PC-9 (cell line): ENCODE measurements at regions not wholly inside any gene's neighbourhood (a gene's known extent, or its start where the extent isn't known, plus 50 kb on each side); places are given as distances from the start of the nearest gene placed in this dataset.

Source experiments
- BruUV-seq: library from RNA; stranded (reverse); fragments of 400-500 nt; replicated peaks from 2 replicates; lab custom pipeline; 2021; lab: Mats Ljungman, UMichigan
- CTCF ChIA-PET: fragments of 300-600 bp; sonication (Branson Sonifier 250); formaldehyde crosslinking; loops from one replicate; lab custom pipeline; 2022; ENCODE audit warnings: antibody characterized with exemption; lab: Charles Lee
- POLR2A ChIA-PET: fragments of 300-600 bp; sonication (Branson Sonifier 250); formaldehyde crosslinking; loops from one replicate; lab custom pipeline; 2022; ENCODE audit warnings: antibody characterized with exemption; ENCODE audit not compliant: unreplicated experiment; lab: Charles Lee
- DNase-seq, 2 experiments: peaks; one replicate each; pipeline versions ENCODE4 v3.0.0 to v3.0.0-alpha.2; 2015 to 2022; ENCODE audit warnings: mixed read lengths in 1 of 2
- H2AFZ ChIP-seq: fragments of 200-600 bp; sonication (generic); 2 replicates; pipeline ENCODE4 v1.8.1; 2017; ENCODE audit warnings: antibody characterized with exemption
- H3F3A ChIP-seq: fragments of 200-600 bp; sonication (generic); 2 replicates; pipeline ENCODE4 v1.8.1; 2017; ENCODE audit warnings: antibody characterized with exemption, mild to moderate bottlenecking, low read depth; ENCODE audit not compliant: insufficient read depth
- H3K27ac ChIP-seq: fragments of 200-600 bp; sonication (generic); 2 replicates; pipeline ENCODE4 v1.6.1; 2016; ENCODE audit warnings: mixed run types
- H3K27me3 ChIP-seq: fragments of 200-600 bp; sonication (generic); 2 replicates; pipeline ENCODE4 v1.6.1; 2016; ENCODE audit warnings: low read depth, mixed run types; ENCODE audit not compliant: insufficient read depth
- H3K36me3 ChIP-seq: fragments of 200-600 bp; sonication (generic); 2 replicates; pipeline ENCODE4 v1.6.1; 2016; ENCODE audit warnings: low read depth, mixed run types
- H3K4me1 ChIP-seq: fragments of 200-600 bp; sonication (generic); replicated peaks from 2 replicates; pipeline ENCODE4 v1.6.1; 2016; ENCODE audit warnings: mixed run types; ENCODE audit not compliant: insufficient read depth
- H3K4me2 ChIP-seq: fragments of 200-600 bp; sonication (generic); 2 replicates; pipeline ENCODE4 v1.6.1; 2017; ENCODE audit warnings: mixed run types
- H3K4me3 ChIP-seq: fragments of 200-600 bp; sonication (generic); 2 replicates; pipeline ENCODE4 v1.6.1; 2016; ENCODE audit warnings: mixed run types
- H3K79me2 ChIP-seq: fragments of 200-600 bp; sonication (generic); 2 replicates; pipeline ENCODE4 v1.6.1; 2017; ENCODE audit warnings: low read depth, mixed run types
- H3K9me2 ChIP-seq: fragments of 200-600 bp; sonication (generic); 2 replicates; pipeline ENCODE4 v1.8.1; 2017; ENCODE audit warnings: mild to moderate bottlenecking; ENCODE audit not compliant: insufficient read depth
- H3K9me3 ChIP-seq: fragments of 200-600 bp; sonication (generic); 2 replicates; pipeline ENCODE4 v1.8.1; 2016; ENCODE audit warnings: low read depth; ENCODE audit not compliant: insufficient read depth
- H4K20me1 ChIP-seq: fragments of 200-600 bp; sonication (generic); 2 replicates; pipeline ENCODE4 v1.8.1; 2017; ENCODE audit not compliant: insufficient read depth
- EZH2 ChIP-seq: fragments of 200-600 bp; sonication (generic); IDR thresholded peaks from 2 replicates; pipeline ENCODE4 v1.8.0; 2017; ENCODE audit warnings: antibody characterized with exemption, low read depth
- intact Hi-C: fragments of 100-400 bp; cut with micrococcal nuclease; formaldehyde crosslinking; loops from one replicate; pipeline ENCODE4 v1.10.0; 2022; ENCODE audit not compliant: unreplicated experiment
- TF ChIP-seq, protein P1 (sequence below): fragments of 200-600 bp; sonication (generic); conservative IDR thresholded peaks from 2 replicates; pipeline ENCODE4 v1.6.1; 2017; ENCODE audit warnings: mixed run types, antibody characterized with exemption, mild to moderate bottlenecking, moderate library complexity

DNA sequence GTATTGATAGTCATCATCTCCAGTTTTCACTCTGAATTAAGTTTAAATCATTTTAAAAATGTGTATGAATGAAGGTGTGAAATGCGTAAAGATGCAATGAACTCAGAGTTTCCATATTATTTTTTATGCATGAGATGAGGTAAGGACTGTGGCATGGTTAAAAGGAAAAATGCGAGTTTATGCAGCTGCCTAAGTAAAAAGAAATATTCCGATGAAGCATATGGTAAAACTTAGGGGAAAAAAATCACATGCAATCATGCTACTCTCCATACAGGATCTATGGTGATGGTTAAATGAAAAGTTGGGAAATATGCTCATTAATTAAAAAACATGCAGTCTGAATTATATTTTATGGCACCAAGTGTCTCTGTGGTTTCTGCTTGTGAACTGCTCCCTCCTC is 77.5 kb upstream of the SP8 start:
- CTCF ChIA-PET: interaction anchor here (0.7 kb wide), 1 partner anchor 1948 kb away, joined by 6 read pairs; no protein-coding TSS in a partner anchor
- H4K20me1 ChIP-seq: no peaks in the 10 kb centered on the region

DNA sequence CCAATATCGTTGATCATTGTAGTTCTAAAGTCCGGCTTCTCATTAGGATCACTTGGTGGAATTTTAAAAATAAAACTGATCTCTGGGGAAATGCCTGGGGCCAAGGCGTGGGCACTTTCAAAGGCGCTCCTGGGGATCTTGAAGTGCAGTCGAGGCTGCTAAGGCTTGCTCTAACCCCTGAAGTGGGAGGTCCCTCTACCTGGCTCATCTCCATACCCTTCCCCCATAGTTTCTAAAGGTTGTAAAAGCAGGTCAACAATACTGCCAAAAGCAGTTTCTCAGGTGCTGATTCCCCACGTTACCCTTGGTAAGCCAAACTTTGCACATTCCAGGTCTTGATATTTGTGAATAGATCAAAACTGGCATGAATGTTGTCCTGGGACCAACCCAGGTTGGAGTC is 79.0 kb upstream of the SP8 start:
- H3K36me3 ChIP-seq: no peaks in the 10 kb centered on the region
- BruUV-seq: no TSS peak
- no peaks in the 10 kb centered on the region for H3K4me1 ChIP-seq
- H3K27me3 ChIP-seq: no peaks in the 10 kb centered on the region
- H3F3A ChIP-seq: no peaks in the 10 kb centered on the region
- intact Hi-C loops: no loop called here
- no peaks in the 10 kb centered on the region for H3K9me2 ChIP-seq
- H3K27ac ChIP-seq: no peak overlapping the region
- no peaks in the 10 kb centered on the region for H3K9me3 ChIP-seq
- H4K20me1 ChIP-seq: no peaks in the 10 kb centered on the region
- H3K4me3 ChIP-seq: no peak overlapping the region
- no peak overlapping the region for H3K4me2 ChIP-seq
- ChIA-PET CTCF (no interaction called here), POLR2A (no interaction called here)
- DNase-seq: peak in 1 of 2 experiments; percentile 26
- no peak overlapping the region for H2AFZ ChIP-seq
- H3K79me2 ChIP-seq: no peaks in the 10 kb centered on the region
- TF ChIP-seq EZH2: no peak

More for the DNA sequence above, 77.5 kb upstream of the SP8 start:
- no peaks in the 10 kb centered on the region for H3K79me2 ChIP-seq
- no peak overlapping the region for H3K4me3 ChIP-seq
- H3K4me1 ChIP-seq: no peaks in the 10 kb centered on the region
- no peak overlapping the region for H3K4me2 ChIP-seq
- no peak overlapping the region for H2AFZ ChIP-seq
- no peaks in the 10 kb centered on the region for H3K27me3 ChIP-seq
- H3F3A ChIP-seq: no peaks in the 10 kb centered on the region
- H3K9me2 ChIP-seq: no peaks in the 10 kb centered on the region
- no peaks in the 10 kb centered on the region for H3K36me3 ChIP-seq
- DNase-seq: peak in 1 of 2 experiments; percentile 2
- no peaks in the 10 kb centered on the region for H3K9me3 ChIP-seq
- intact Hi-C loops: no loop called here
- TF ChIP-seq, protein P1, sequence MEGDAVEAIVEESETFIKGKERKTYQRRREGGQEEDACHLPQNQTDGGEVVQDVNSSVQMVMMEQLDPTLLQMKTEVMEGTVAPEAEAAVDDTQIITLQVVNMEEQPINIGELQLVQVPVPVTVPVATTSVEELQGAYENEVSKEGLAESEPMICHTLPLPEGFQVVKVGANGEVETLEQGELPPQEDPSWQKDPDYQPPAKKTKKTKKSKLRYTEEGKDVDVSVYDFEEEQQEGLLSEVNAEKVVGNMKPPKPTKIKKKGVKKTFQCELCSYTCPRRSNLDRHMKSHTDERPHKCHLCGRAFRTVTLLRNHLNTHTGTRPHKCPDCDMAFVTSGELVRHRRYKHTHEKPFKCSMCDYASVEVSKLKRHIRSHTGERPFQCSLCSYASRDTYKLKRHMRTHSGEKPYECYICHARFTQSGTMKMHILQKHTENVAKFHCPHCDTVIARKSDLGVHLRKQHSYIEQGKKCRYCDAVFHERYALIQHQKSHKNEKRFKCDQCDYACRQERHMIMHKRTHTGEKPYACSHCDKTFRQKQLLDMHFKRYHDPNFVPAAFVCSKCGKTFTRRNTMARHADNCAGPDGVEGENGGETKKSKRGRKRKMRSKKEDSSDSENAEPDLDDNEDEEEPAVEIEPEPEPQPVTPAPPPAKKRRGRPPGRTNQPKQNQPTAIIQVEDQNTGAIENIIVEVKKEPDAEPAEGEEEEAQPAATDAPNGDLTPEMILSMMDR: no peak
- no peak for TF ChIP-seq EZH2
- H3K27ac ChIP-seq: no peak overlapping the region
- POLR2A ChIA-PET: no interaction called here
- BruUV-seq: no TSS peak

DNA sequence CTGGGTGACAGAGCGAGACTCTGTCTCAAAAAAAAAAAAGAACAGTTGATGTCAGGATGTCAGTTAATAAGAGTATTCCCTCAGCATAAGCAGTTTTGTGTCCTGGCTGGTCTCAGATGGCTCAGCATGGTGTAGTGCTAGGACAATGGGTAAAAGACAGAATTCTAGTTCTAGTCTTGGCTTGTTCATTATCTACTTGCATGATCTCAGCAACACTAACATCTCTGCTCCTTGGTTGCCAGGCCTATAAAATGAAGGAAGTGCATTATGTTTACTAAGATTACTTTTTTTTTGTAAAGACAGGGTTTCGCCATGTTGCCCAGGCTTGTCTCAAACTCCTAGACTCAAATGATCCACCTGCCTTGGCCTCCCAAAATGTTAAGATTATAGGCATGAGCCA is 84.3 kb upstream of the SP8 start:
- no peaks in the 10 kb centered on the region for H4K20me1 ChIP-seq
- H3K9me2 ChIP-seq: no peaks in the 10 kb centered on the region
- no peaks in the 10 kb centered on the region for H3K36me3 ChIP-seq
- H3K27ac ChIP-seq: no peak overlapping the region
- H3F3A ChIP-seq: no peaks in the 10 kb centered on the region
- H3K9me3 ChIP-seq: no peaks in the 10 kb centered on the region
- no peaks in the 10 kb centered on the region for H3K27me3 ChIP-seq
- POLR2A ChIA-PET: no interaction called here
- no peaks in the 10 kb centered on the region for H3K4me1 ChIP-seq
- H3K4me3 ChIP-seq: no peak overlapping the region
- no peaks in the 10 kb centered on the region for H3K79me2 ChIP-seq
- DNase-seq: no peak
- no peak for TF ChIP-seq EZH2
- TF ChIP-seq, protein P1: no peak
- no peak overlapping the region for H3K4me2 ChIP-seq
- CTCF ChIA-PET: no interaction called here
- H2AFZ ChIP-seq: no peak overlapping the region
- intact Hi-C loops: no loop called here
- no TSS peak for BruUV-seq

DNA sequence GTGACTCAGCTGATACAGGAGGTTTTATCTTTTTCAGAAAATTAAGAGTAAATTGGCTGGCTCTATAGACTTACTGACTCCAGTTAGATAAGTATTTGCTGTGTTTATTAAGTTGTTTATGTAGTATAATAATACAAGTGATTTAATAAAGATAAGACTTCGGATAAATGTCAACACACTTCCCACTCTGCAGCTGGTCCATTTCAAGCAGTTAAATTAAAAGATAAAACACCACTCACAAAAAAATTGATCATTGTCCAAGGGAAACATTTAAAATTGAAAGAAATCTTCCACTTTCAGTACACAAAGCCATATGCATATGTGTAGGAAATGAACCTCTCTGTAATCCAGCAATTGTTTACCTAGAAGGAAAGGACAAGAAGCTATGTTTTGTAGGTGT is 106.1 kb upstream of the SP8 start:
- no peak for DNase-seq
- Histone ChIP-seq H3K4me3 (no peak overlapping the region), H3K36me3 (no peaks in the 10 kb centered on the region), H4K20me1 (no peaks in the 10 kb centered on the region), H3K27ac (no peak overlapping the region), H3K27me3 (no peaks in the 10 kb centered on the region), H2AFZ (no peak overlapping the region), H3K79me2 (no peaks in the 10 kb centered on the region), H3F3A (no peaks in the 10 kb centered on the region), H3K4me2 (no peak overlapping the region), H3K9me3 (peaks cover 11% of the 10 kb centered on the region; the same call in 1 of the 2 replicates), H3K9me2 (no peaks in the 10 kb centered on the region), H3K4me1 (0 out of 2 replicates have a peak, but pooled peaks cover 9% of the 10 kb centered on the region)
- intact Hi-C loops: no loop called here
- TF ChIP-seq, protein P1: no peak
- no peak for TF ChIP-seq EZH2
- CTCF ChIA-PET: no interaction called here
- BruUV-seq: no TSS peak
- POLR2A ChIA-PET: no interaction called here
